Neural cell (in vitro differentiated cells): ENCODE measurements at regions not wholly inside any gene's neighbourhood (a gene's known extent, or its start where the extent isn't known, plus 50 kb on each side); places are given as distances from the start of the nearest gene placed in this dataset.

Experiments used
- H2AFZ ChIP-seq: fragments of 200-600, 300-800 bp; sonication (generic), shearing (Covaris generic); 2 replicates; pipeline ENCODE4 v1.6.0; 2014; ENCODE audit warnings: low read depth, mild to moderate bottlenecking, antibody characterized with exemption, low read length, moderate library complexity
- H3F3A ChIP-seq: fragments of 200-600 bp; shearing (Covaris generic); 2 replicates; pipeline ENCODE4 v1.6.1; 2016; ENCODE audit warnings: mild to moderate bottlenecking, moderate library complexity, mixed read lengths, antibody characterized with exemption, low read length; ENCODE audit not compliant: insufficient read depth, poor library complexity, severe bottlenecking
- H3K27ac ChIP-seq: fragments of 200-600, 300-800 bp; sonication (generic), shearing (Covaris generic); 2 replicates; pipeline ENCODE4 v1.5.1; 2014; ENCODE audit warnings: mild to moderate bottlenecking, low read length, moderate library complexity
- H3K27me3 ChIP-seq: fragments of 300-800, 200-600 bp; sonication (generic), shearing (Covaris generic); 2 replicates; pipeline ENCODE4 v1.6.0; 2014; ENCODE audit warnings: mild to moderate bottlenecking, low read depth, low read length, moderate library complexity; ENCODE audit not compliant: insufficient read depth
- H3K36me3 ChIP-seq: fragments of 300-800, 200-600 bp; sonication (generic), shearing (Covaris generic); 2 replicates; pipeline ENCODE4 v1.5.1; 2014; ENCODE audit warnings: mild to moderate bottlenecking, antibody characterized with exemption, low read length, moderate library complexity; ENCODE audit not compliant: insufficient read depth
- H3K4me2 ChIP-seq: fragments of 300-800, 200-600 bp; sonication (generic), shearing (Covaris generic); 2 replicates; pipeline ENCODE4 v1.6.0; 2014; ENCODE audit warnings: mild to moderate bottlenecking, low read length
- H3K4me3 ChIP-seq: fragments of 300-800, 200-600 bp; sonication (generic), shearing (Covaris generic); 2 replicates; pipeline ENCODE4 v1.5.1; 2014; ENCODE audit warnings: mild to moderate bottlenecking, low read length, moderate library complexity
- H3K79me2 ChIP-seq: fragments of 200-600 bp; shearing (Covaris generic); replicated peaks from 2 replicates; pipeline ENCODE4 v1.6.0; 2014; ENCODE audit warnings: mild to moderate bottlenecking, low read length, moderate library complexity; ENCODE audit not compliant: insufficient read depth
- H3K9ac ChIP-seq: fragments of 300-800, 200-600 bp; sonication (generic), shearing (Covaris generic); 2 replicates; pipeline ENCODE4 v1.6.1; 2016; ENCODE audit warnings: mild to moderate bottlenecking, low read length, mixed read lengths
- H3K9me2 ChIP-seq: fragments of 200-600 bp; shearing (Covaris generic); 2 replicates; pipeline ENCODE4 v1.6.1; 2016; ENCODE audit warnings: mild to moderate bottlenecking, low read length, mixed read lengths; ENCODE audit not compliant: insufficient read depth
- H3K9me3 ChIP-seq: fragments of 200-600, 300-800 bp; sonication (generic), shearing (Covaris generic); 2 replicates; pipeline ENCODE4 v1.6.1; 2016; ENCODE audit warnings: mild to moderate bottlenecking, mixed run types, low read length, moderate library complexity, mixed read lengths
- H4K20me1 ChIP-seq: fragments of 200-600 bp; shearing (Covaris generic); 2 replicates; pipeline ENCODE4 v1.6.1; 2016; ENCODE audit warnings: mild to moderate bottlenecking, mixed run types; ENCODE audit not compliant: insufficient read depth
- EP300 ChIP-seq: fragments of 450-650 bp; conservative IDR thresholded peaks from 2 replicates; pipeline ENCODE4 v1.6.1; 2014; ENCODE audit warnings: antibody characterized with exemption, mild to moderate bottlenecking, moderate library complexity; ENCODE audit not compliant: poor library complexity, severe bottlenecking
- EZH2 ChIP-seq: fragments of 200-600, 300-800 bp; shearing (Covaris generic), sonication (generic); IDR thresholded peaks from 2 replicates; pipeline ENCODE4 v1.6.1; 2014; ENCODE audit warnings: antibody characterized with exemption, low read length, borderline replicate concordance, mild to moderate bottlenecking; ENCODE audit not compliant: insufficient read depth, poor library complexity, severe bottlenecking
- MXI1 ChIP-seq: fragments of 450-650 bp; conservative IDR thresholded peaks from 2 replicates; pipeline ENCODE4 v1.6.1; 2014; ENCODE audit warnings: antibody characterized with exemption, mild to moderate bottlenecking; ENCODE audit not compliant: poor library complexity, severe bottlenecking
- POLR2AphosphoS5 ChIP-seq: IDR thresholded peaks from 2 replicates; pipeline ENCODE4 v1.6.1; 2012
- RAD21 ChIP-seq: fragments of 450-650 bp; conservative IDR thresholded peaks from 2 replicates; pipeline ENCODE4 v1.6.1; 2014; ENCODE audit warnings: antibody characterized with exemption, mild to moderate bottlenecking, moderate library complexity
- SMC3 ChIP-seq: fragments of 450-650 bp; conservative IDR thresholded peaks from 2 replicates; pipeline ENCODE4 v1.6.1; 2014; ENCODE audit warnings: antibody characterized with exemption, mild to moderate bottlenecking, moderate library complexity; ENCODE audit not compliant: poor library complexity
- TAF1 ChIP-seq: IDR thresholded peaks from 2 replicates; pipeline ENCODE4 v1.6.1; 2012; ENCODE audit warnings: low read depth
- TF ChIP-seq, protein P1 (sequence below): fragments of 450-650 bp; IDR thresholded peaks from 2 replicates; pipeline ENCODE4 v1.5.1; 2014; ENCODE audit warnings: antibody characterized with exemption, mild to moderate bottlenecking, moderate library complexity; ENCODE audit not compliant: poor library complexity, severe bottlenecking
- TF ChIP-seq, protein P2 (sequence below): IDR thresholded peaks from 2 replicates; pipeline ENCODE4 v1.6.1; 2012; ENCODE audit warnings: borderline replicate concordance

DNA sequence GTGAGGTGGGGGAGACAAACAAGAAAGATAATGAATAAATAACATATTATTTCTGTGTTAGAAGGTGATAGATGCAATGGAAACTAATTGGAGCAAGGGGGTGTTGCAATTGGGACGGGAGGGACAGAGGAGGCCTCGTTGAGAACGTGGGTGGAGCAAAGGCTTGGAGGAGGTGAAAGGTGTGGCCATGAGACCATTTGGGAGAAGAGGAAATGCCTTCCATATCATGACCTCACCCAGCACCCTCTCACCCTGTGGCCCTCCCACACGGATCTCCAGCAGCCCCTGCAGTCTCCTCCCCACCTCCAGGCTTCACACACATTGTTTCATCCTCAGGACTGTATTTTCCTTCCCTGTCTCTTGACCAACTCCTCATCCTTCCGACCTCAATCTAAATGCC, 85.3 kb upstream of the ARHGAP29 start:
- no peak for TF ChIP-seq MXI1
- TF ChIP-seq EP300, result no peak
- no peak for TF ChIP-seq POLR2AphosphoS5
- no peak for TF ChIP-seq EZH2
- TF ChIP-seq, protein P1, sequence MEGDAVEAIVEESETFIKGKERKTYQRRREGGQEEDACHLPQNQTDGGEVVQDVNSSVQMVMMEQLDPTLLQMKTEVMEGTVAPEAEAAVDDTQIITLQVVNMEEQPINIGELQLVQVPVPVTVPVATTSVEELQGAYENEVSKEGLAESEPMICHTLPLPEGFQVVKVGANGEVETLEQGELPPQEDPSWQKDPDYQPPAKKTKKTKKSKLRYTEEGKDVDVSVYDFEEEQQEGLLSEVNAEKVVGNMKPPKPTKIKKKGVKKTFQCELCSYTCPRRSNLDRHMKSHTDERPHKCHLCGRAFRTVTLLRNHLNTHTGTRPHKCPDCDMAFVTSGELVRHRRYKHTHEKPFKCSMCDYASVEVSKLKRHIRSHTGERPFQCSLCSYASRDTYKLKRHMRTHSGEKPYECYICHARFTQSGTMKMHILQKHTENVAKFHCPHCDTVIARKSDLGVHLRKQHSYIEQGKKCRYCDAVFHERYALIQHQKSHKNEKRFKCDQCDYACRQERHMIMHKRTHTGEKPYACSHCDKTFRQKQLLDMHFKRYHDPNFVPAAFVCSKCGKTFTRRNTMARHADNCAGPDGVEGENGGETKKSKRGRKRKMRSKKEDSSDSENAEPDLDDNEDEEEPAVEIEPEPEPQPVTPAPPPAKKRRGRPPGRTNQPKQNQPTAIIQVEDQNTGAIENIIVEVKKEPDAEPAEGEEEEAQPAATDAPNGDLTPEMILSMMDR, result no peak
- TF ChIP-seq TAF1, result no peak
- TF ChIP-seq, protein P2, sequence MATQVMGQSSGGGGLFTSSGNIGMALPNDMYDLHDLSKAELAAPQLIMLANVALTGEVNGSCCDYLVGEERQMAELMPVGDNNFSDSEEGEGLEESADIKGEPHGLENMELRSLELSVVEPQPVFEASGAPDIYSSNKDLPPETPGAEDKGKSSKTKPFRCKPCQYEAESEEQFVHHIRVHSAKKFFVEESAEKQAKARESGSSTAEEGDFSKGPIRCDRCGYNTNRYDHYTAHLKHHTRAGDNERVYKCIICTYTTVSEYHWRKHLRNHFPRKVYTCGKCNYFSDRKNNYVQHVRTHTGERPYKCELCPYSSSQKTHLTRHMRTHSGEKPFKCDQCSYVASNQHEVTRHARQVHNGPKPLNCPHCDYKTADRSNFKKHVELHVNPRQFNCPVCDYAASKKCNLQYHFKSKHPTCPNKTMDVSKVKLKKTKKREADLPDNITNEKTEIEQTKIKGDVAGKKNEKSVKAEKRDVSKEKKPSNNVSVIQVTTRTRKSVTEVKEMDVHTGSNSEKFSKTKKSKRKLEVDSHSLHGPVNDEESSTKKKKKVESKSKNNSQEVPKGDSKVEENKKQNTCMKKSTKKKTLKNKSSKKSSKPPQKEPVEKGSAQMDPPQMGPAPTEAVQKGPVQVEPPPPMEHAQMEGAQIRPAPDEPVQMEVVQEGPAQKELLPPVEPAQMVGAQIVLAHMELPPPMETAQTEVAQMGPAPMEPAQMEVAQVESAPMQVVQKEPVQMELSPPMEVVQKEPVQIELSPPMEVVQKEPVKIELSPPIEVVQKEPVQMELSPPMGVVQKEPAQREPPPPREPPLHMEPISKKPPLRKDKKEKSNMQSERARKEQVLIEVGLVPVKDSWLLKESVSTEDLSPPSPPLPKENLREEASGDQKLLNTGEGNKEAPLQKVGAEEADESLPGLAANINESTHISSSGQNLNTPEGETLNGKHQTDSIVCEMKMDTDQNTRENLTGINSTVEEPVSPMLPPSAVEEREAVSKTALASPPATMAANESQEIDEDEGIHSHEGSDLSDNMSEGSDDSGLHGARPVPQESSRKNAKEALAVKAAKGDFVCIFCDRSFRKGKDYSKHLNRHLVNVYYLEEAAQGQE, result no peak
- no peak for TF ChIP-seq SMC3
- no peak for TF ChIP-seq RAD21
- H3K9me3 ChIP-seq, result no peaks in the 10 kb centered on the region
- no peaks in the 10 kb centered on the region for H3K36me3 ChIP-seq
- no peak overlapping the region for H2AFZ ChIP-seq
- H3K27me3 ChIP-seq, result no peaks in the 10 kb centered on the region
- H4K20me1 ChIP-seq, result no peaks in the 10 kb centered on the region
- no peaks in the 10 kb centered on the region for H3F3A ChIP-seq
- no peak overlapping the region for H3K4me2 ChIP-seq
- no peak overlapping the region for H3K9ac ChIP-seq
- H3K79me2 ChIP-seq, result no peaks in the 10 kb centered on the region
- H3K9me2 ChIP-seq, result no peaks in the 10 kb centered on the region
- no peak overlapping the region for H3K27ac ChIP-seq
- no peak overlapping the region for H3K4me3 ChIP-seq

DNA sequence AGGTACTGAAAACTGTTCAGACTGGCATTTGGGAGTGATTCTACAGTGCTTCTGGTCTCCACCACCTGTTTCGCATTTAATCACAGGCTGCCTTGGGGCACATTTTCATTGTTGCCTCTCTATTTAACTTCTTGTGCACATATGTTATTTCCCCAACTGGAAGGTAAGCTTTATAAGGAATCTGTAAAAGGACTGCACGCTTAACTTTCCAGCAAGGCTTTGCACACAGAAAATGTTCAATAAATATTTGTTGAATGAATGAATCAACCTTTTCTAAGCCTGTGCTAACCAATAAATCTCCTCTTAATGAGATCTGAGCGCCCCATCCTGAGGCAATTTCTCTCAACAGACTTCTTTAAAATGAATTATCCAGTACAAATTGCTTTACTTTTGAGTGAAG, 84.3 kb upstream of the ARHGAP29 start:
- TF ChIP-seq SMC3 (no peak), TAF1 (no peak)

More for the DNA sequence above, 84.3 kb upstream of the ARHGAP29 start:
- no peak overlapping the region for H3K9ac ChIP-seq
- no peaks in the 10 kb centered on the region for H3K36me3 ChIP-seq
- H3F3A ChIP-seq, result no peaks in the 10 kb centered on the region
- H4K20me1 ChIP-seq, result no peaks in the 10 kb centered on the region
- H3K4me2 ChIP-seq, result no peak overlapping the region
- no peak overlapping the region for H3K4me3 ChIP-seq
- H3K27ac ChIP-seq, result no peak overlapping the region
- H3K79me2 ChIP-seq, result no peaks in the 10 kb centered on the region
- no peaks in the 10 kb centered on the region for H3K27me3 ChIP-seq
- H2AFZ ChIP-seq, result no peak overlapping the region
- H3K9me3 ChIP-seq, result no peaks in the 10 kb centered on the region
- no peaks in the 10 kb centered on the region for H3K9me2 ChIP-seq
